Thyroid gland (tissue), 4 donors: ENCODE measurements at regions not wholly inside any gene's neighbourhood (a gene's known extent, or its start where the extent isn't known, plus 50 kb on each side); places are given as distances from the start of the nearest gene placed in this dataset.

Experiments
- POLR2A ChIP-seq, 2 donors: fragments of 450-650 bp; IDR thresholded peaks; one replicate each; pipeline ENCODE4 v1.6.1; 2017; ENCODE audit warnings: antibody characterized with exemption in 2 of 2, mild to moderate bottlenecking in 2 of 2, moderate library complexity in 1 of 2
- TF ChIP-seq, protein P1 (sequence below), 6 experiments: fragments of 200-600 bp in 3 of 6; fragments of 450-650 bp in 3 of 6; sonication (generic) in 3 of 6; IDR thresholded peaks; one replicate each; pipeline ENCODE4 v1.5.1; 2016 to 2019; ENCODE audit warnings: antibody characterized with exemption in 6 of 6, mild to moderate bottlenecking in 2 of 6, inconsistent platforms in 1 of 6, moderate library complexity in 1 of 6

DNA sequence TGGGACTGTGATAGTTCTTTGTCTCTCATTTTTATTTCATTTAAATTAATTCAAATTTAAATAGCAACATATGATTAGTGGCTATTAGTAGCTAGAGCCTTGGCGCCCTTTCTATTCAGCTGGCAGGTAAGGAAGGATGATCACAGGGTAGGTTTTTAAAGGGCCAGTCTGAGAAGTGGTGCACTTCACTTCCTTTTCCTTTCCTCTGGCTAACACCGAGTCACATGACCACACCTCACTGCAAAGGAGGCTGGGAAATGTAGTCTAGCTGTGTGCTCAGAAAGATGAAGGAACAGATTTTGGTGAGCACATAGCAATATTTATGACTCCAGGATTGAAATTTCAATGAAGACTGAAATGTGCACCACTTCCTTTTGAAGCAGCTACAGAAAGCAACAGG lies 128.7 kb downstream of the TSHZ3 start:
- TF ChIP-seq, protein P1, sequence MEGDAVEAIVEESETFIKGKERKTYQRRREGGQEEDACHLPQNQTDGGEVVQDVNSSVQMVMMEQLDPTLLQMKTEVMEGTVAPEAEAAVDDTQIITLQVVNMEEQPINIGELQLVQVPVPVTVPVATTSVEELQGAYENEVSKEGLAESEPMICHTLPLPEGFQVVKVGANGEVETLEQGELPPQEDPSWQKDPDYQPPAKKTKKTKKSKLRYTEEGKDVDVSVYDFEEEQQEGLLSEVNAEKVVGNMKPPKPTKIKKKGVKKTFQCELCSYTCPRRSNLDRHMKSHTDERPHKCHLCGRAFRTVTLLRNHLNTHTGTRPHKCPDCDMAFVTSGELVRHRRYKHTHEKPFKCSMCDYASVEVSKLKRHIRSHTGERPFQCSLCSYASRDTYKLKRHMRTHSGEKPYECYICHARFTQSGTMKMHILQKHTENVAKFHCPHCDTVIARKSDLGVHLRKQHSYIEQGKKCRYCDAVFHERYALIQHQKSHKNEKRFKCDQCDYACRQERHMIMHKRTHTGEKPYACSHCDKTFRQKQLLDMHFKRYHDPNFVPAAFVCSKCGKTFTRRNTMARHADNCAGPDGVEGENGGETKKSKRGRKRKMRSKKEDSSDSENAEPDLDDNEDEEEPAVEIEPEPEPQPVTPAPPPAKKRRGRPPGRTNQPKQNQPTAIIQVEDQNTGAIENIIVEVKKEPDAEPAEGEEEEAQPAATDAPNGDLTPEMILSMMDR (IDR thresholded peaks at IDR 0.05), result no peak
- no peak for TF ChIP-seq POLR2A (IDR thresholded peaks at IDR 0.05)
